K562 (cell line): ENCODE measurements at regions not wholly inside any gene's neighbourhood (a gene's known extent, or its start where the extent isn't known, plus 50 kb on each side); places are given as distances from the start of the nearest gene placed in this dataset.

Experiments used
- ATAC-seq: fragments of 200-7000 bp; cut with Tn5 transposase; 3 replicates; pipeline ENCODE4 v1.9.1; 2020; ENCODE audit warnings: moderate library complexity
- BruUV-seq: library from RNA; stranded (reverse); fragments of 400-500 nt; replicated peaks from 2 replicates; lab custom pipeline; 2021; lab: Mats Ljungman, UMichigan
- CTCF ChIA-PET: fragments of 300-600 bp; formaldehyde crosslinking; extraction: SDS; loops from one replicate; lab custom pipeline; 2021; ENCODE audit warnings: low intra/inter-chr PET ratio; lab: Yijun Ruan, JAX
- POLR2A ChIA-PET: fragments of 300-600, 350-650 bp; sonication (Branson Sonifier 250); formaldehyde crosslinking; extraction: SDS; loops from one replicate; lab custom pipeline; 2021; ENCODE audit warnings: antibody characterized with exemption, inconsistent platforms; lab: Yijun Ruan, JAX
- DNase-seq, 4 experiments: peaks; one replicate each; pipeline versions ENCODE4 v3.0.0 to v3.0.0-alpha.2; 2011 to 2018; ENCODE audit warnings: low spot score in 3 of 4, mixed read lengths in 3 of 4; ENCODE audit errors: extremely low read depth in 1 of 4
- FAIRE-seq: peaks from 2 replicates; lab custom pipeline; 2011; peaks lifted over from hg19 to GRCh38; lab: Jason Lieb, UNC
- H2AFZ ChIP-seq: 2 replicates; pipeline ENCODE4 v1.6.0; 2011; ENCODE audit warnings: low read depth, low read length, control low read depth, inconsistent platforms
- H3K27ac ChIP-seq: fragments of 200-600 bp; 3 replicates; pipeline ENCODE4 v1.8.0; 2011; ENCODE audit warnings: low read depth, mild to moderate bottlenecking, control low read depth, inconsistent platforms, low read length, moderate library complexity, mixed read lengths; ENCODE audit errors: extremely low read depth
- H3K27me3 ChIP-seq, 2 experiments: fragments of 300-600 bp in 1 of 2; 2 replicates in 1 of 2; 3 replicates in 1 of 2; pipeline versions ENCODE4 v1.6.0 to v1.8.0; 2011; ENCODE audit warnings: inconsistent platforms in 2 of 2, low read length in 2 of 2, mild to moderate bottlenecking in 1 of 2, mixed read lengths in 1 of 2, moderate library complexity in 1 of 2; ENCODE audit not compliant: control insufficient read depth in 2 of 2, insufficient read depth in 2 of 2
- H3K36me3 ChIP-seq: fragments of 300-600 bp; 3 replicates; pipeline ENCODE4 v1.8.0; 2011; ENCODE audit warnings: mild to moderate bottlenecking, low read length, inconsistent platforms; ENCODE audit not compliant: control insufficient read depth, insufficient read depth
- H3K4me1 ChIP-seq, 2 experiments: fragments of 200-600 bp in 1 of 2; replicated peaks in 1 of 2; 2 replicates in 1 of 2; 3 replicates in 1 of 2; pipeline versions ENCODE4 v1.5.1 to v1.8.0; 2011; ENCODE audit warnings: inconsistent platforms in 2 of 2, low read length in 2 of 2, mild to moderate bottlenecking in 1 of 2, mixed read lengths in 1 of 2, moderate library complexity in 1 of 2; ENCODE audit not compliant: control insufficient read depth in 2 of 2, insufficient read depth in 2 of 2
- H3K4me2 ChIP-seq: 2 replicates; pipeline ENCODE4 v1.6.1; 2011; ENCODE audit warnings: low read length, control low read depth, inconsistent platforms, mixed read lengths; ENCODE audit not compliant: insufficient read depth
- H3K4me3 ChIP-seq: fragments of 200-600 bp; sonication (generic), shearing (Covaris generic); 2 replicates; pipeline ENCODE4 v1.5.1; 2016; ENCODE audit warnings: control low read depth, inconsistent platforms
- H3K79me2 ChIP-seq: fragments of 200-600 bp; 3 replicates; pipeline ENCODE4 v1.8.0; 2011; ENCODE audit warnings: low read length, inconsistent platforms; ENCODE audit not compliant: control insufficient read depth, insufficient read depth
- H3K9ac ChIP-seq, 2 experiments: 2 replicates each; pipeline versions ENCODE4 v1.6.0 to v1.6.1; 2011; ENCODE audit warnings: low read depth in 2 of 2, low read length in 2 of 2, control low read depth in 1 of 2, inconsistent platforms in 1 of 2, mild to moderate bottlenecking in 1 of 2, mixed read lengths in 1 of 2; ENCODE audit not compliant: insufficient read depth in 1 of 2
- H3K9me1 ChIP-seq: one replicate; pipeline ENCODE4 v1.6.0; 2011; ENCODE audit warnings: inconsistent platforms, mild to moderate bottlenecking, low read length, moderate library complexity; ENCODE audit not compliant: control insufficient read depth, insufficient read depth
- H3K9me3 ChIP-seq: replicated peaks from 2 replicates; pipeline ENCODE4 v1.5.1; 2011; ENCODE audit warnings: low read depth, low read length, inconsistent platforms; ENCODE audit not compliant: control insufficient read depth, insufficient read depth
- H4K20me1 ChIP-seq: replicated peaks from 2 replicates; pipeline ENCODE4 v1.6.1; 2011; ENCODE audit warnings: low read length, inconsistent platforms, mixed read lengths; ENCODE audit not compliant: control insufficient read depth, insufficient read depth
- BRF1 ChIP-seq: IDR thresholded peaks from 3 replicates; pipeline ENCODE4 v1.6.1; 2011; ENCODE audit warnings: borderline replicate concordance, mild to moderate bottlenecking; ENCODE audit not compliant: insufficient read length; ENCODE audit errors: extremely low read depth
- FOXJ3 ChIP-seq: sonication (generic); formaldehyde crosslinking; IDR thresholded peaks from 2 replicates; pipeline ENCODE4 v1.4.0; 2020; ENCODE audit warnings: mild to moderate bottlenecking, missing genetic modification reagents
- ILF3 ChIP-seq: fragments of 450-650 bp; IDR thresholded peaks from 2 replicates; pipeline ENCODE4 v1.6.1; 2018; ENCODE audit warnings: antibody characterized with exemption, mild to moderate bottlenecking, moderate library complexity, borderline replicate concordance
- KLF6 ChIP-seq: fragments of 250-450 bp; sonication (Bioruptor Pico); IDR thresholded peaks from 2 replicates; pipeline ENCODE4 v1.4.0; 2020; ENCODE audit warnings: mild to moderate bottlenecking, moderate library complexity, borderline replicate concordance
- PHTF2 ChIP-seq: fragments of 250-450 bp; sonication (Bioruptor Pico); IDR thresholded peaks from 2 replicates; pipeline ENCODE4 v1.5.0; 2021; ENCODE audit warnings: mild to moderate bottlenecking
- RBFOX2 ChIP-seq: fragments of 200-400 bp; formaldehyde crosslinking; IDR thresholded peaks from 2 replicates; pipeline ENCODE4 v1.6.1; 2017; ENCODE audit warnings: low read depth, mild to moderate bottlenecking, low read length, moderate library complexity
- RBM39 ChIP-seq: fragments of 200-400 bp; formaldehyde crosslinking; optimal IDR thresholded peaks from 2 replicates; pipeline ENCODE3; 2018; ENCODE audit warnings: low read depth, low read length
- U2AF1 ChIP-seq: fragments of 200-400 bp; formaldehyde crosslinking; optimal IDR thresholded peaks from 2 replicates; pipeline ENCODE3; 2017; ENCODE audit warnings: mild to moderate bottlenecking, low read depth, low read length, moderate library complexity
- ZBTB1 ChIP-seq: sonication (generic); formaldehyde crosslinking; IDR thresholded peaks from 2 replicates; pipeline ENCODE4 v1.8.1; 2023; ENCODE audit warnings: missing genetic modification reagents, low read depth, mild to moderate bottlenecking, borderline replicate concordance
- ZNF175 ChIP-seq: fragments of 200-800 bp; sonication (Bioruptor generic); IDR thresholded peaks from 2 replicates; pipeline ENCODE4 v1.6.1; 2016; ENCODE audit warnings: low read depth, mild to moderate bottlenecking, missing genetic modification characterization, missing compliant biosample characterization
- ZNF699 ChIP-seq: fragments of 250-450 bp; sonication (Bioruptor Pico); IDR thresholded peaks from 2 replicates; pipeline ENCODE4 v1.8.0; 2021; ENCODE audit warnings: mild to moderate bottlenecking, moderate library complexity; ENCODE audit not compliant: insufficient replicate concordance
- WGBS: fragments of 100-300 bp; shearing (Covaris generic); methylation state at CpG from one replicate; pipeline ENCODE4 v1.1.6; 2016; ENCODE audit warnings: low coverage, mixed read lengths; ENCODE audit not compliant: insufficient coverage; ENCODE audit errors: missing lambda C conversion rate; 5-methylcytosine and 5-hydroxymethylcytosine counted together
- in situ Hi-C: fragments of 300-500 bp; cut with MboI; formaldehyde crosslinking; loops from 4 replicates; pipeline ENCODE4 v1.15.0; 2018; ENCODE audit warnings: inconsistent platforms, mixed read lengths
- intact Hi-C: fragments of 100-400 bp; cut with micrococcal nuclease; formaldehyde crosslinking; loops from 2 replicates; pipeline ENCODE4 v1.14.2; 2022
- TF ChIP-seq, protein P1 (sequence below): fragments of 450-650 bp; IDR thresholded peaks from 2 replicates; pipeline ENCODE4 v1.6.1; 2016; ENCODE audit warnings: low read depth, mild to moderate bottlenecking, moderate library complexity
- TF ChIP-seq, protein P2 (sequence below), 2 experiments: fragments of 150-350 bp in 1 of 2; IDR thresholded peaks; 2 replicates each; pipeline ENCODE4 v1.6.1; 2012 to 2016; ENCODE audit warnings: low read depth in 2 of 2, low read length in 2 of 2, mild to moderate bottlenecking in 1 of 2, moderate library complexity in 1 of 2

DNA sequence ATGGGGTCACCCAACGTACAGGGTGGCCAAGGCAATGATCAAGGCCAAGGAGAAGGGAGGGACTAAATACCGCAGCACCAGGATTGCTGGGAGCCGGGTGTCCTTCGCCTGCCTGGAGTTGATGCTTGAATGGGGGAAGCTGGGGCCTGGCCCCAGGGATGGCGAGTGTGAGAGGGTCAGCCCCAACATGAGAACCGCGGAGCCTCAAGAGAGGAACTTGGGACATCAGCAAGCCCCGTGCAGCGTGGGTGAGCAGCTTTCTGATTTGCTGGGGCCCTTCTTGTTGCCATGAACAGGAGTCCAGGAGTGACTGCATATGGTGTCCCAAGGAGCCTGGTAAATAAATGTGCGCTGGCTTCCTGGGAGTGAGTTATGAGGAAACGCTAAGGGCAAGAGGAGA is 72.8 kb upstream of the PITRM1 start:
- no peak overlapping the region for H3K9ac ChIP-seq
- CTCF ChIA-PET: no interaction called here
- H3K27me3 ChIP-seq: peaks cover 40 to 54% of the 10 kb centered on the region in 2 experiments
- no peaks in the 10 kb centered on the region for H3K36me3 ChIP-seq
- no peak for ATAC-seq
- H3K27ac ChIP-seq: no peak overlapping the region
- no peak overlapping the region for H2AFZ ChIP-seq
- no peaks in the 10 kb centered on the region for H3K79me2 ChIP-seq
- BruUV-seq: no TSS peak
- TF ChIP-seq ZNF699: no peak
- no peak for TF ChIP-seq U2AF1
- TF ChIP-seq FOXJ3 (CRISPR knock-in tag): no peak
- TF ChIP-seq PHTF2: no peak
- TF ChIP-seq RBM39: no peak
- TF ChIP-seq ZBTB1 (CRISPR knock-in tag): no peak
- TF ChIP-seq, protein P1, sequence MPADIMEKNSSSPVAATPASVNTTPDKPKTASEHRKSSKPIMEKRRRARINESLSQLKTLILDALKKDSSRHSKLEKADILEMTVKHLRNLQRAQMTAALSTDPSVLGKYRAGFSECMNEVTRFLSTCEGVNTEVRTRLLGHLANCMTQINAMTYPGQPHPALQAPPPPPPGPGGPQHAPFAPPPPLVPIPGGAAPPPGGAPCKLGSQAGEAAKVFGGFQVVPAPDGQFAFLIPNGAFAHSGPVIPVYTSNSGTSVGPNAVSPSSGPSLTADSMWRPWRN: no peak
- no peak for TF ChIP-seq ILF3
- TF ChIP-seq RBFOX2: no peak
- no peak for TF ChIP-seq ZNF175 (CRISPR knock-in tag)
- TF ChIP-seq, protein P2, sequence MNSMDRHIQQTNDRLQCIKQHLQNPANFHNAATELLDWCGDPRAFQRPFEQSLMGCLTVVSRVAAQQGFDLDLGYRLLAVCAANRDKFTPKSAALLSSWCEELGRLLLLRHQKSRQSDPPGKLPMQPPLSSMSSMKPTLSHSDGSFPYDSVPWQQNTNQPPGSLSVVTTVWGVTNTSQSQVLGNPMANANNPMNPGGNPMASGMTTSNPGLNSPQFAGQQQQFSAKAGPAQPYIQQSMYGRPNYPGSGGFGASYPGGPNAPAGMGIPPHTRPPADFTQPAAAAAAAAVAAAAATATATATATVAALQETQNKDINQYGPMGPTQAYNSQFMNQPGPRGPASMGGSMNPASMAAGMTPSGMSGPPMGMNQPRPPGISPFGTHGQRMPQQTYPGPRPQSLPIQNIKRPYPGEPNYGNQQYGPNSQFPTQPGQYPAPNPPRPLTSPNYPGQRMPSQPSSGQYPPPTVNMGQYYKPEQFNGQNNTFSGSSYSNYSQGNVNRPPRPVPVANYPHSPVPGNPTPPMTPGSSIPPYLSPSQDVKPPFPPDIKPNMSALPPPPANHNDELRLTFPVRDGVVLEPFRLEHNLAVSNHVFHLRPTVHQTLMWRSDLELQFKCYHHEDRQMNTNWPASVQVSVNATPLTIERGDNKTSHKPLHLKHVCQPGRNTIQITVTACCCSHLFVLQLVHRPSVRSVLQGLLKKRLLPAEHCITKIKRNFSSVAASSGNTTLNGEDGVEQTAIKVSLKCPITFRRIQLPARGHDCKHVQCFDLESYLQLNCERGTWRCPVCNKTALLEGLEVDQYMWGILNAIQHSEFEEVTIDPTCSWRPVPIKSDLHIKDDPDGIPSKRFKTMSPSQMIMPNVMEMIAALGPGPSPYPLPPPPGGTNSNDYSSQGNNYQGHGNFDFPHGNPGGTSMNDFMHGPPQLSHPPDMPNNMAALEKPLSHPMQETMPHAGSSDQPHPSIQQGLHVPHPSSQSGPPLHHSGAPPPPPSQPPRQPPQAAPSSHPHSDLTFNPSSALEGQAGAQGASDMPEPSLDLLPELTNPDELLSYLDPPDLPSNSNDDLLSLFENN (IDR thresholded peaks at IDR 0.05; ENCODE audit: low read depth in 2 of 2, low read length in 2 of 2): no peak
- TF ChIP-seq KLF6 (CRISPR knock-in tag): no peak
- TF ChIP-seq BRF1: no peak
- no peaks in the 10 kb centered on the region for H3K4me1 ChIP-seq
- no peak overlapping the region for H3K4me3 ChIP-seq
- 1% methylated on average over 9 of the region's 11 CpGs for WGBS
- peaks cover 2% of the 10 kb centered on the region for H3K9me3 ChIP-seq
- no peak for FAIRE-seq
- H3K9me1 ChIP-seq: no peaks in the 10 kb centered on the region
- intact Hi-C loops (no loop called here), in situ Hi-C loops (loop anchor here (10.0 kb wide), 1 partner anchor 1419 kb away; no protein-coding TSS in a partner anchor)
- no peak for DNase-seq
- H3K4me2 ChIP-seq: no peak overlapping the region
- POLR2A ChIA-PET: no interaction called here
- H4K20me1 ChIP-seq: no peaks in the 10 kb centered on the region
